ENCODE measurements at regions not wholly inside any gene's neighbourhood (a gene's known extent, or its start where the extent isn't known, plus 50 kb on each side); places are given as distances from the start of the nearest gene placed in this dataset.
"Not testable (repeated sequence)": the region's sequence is repeated elsewhere in the genome, so short reads cannot be mapped to it uniquely, and the experiment has no call there.

DNA sequence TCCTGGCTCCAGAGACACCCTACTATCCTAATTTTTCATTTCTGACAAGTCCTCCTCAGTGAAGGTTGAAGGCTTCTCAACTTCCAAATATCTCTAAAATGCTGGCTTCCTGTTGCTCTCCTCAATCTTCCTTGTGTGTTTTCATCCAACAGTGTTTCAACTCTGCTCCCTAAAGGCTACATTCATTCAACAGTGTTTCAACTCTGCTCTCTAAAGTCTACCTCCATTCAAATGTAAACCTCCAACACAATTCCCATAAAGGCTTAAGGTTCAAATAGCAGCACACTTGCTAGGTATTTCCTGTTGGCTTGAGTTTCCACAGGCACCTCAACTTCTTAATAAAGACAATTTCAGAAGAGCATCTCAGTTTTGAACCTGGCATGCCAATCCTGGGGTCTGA, 164.8 kb downstream of the HINT1 start (continued):
- TF ChIP-seq SIX5 (IDR thresholded peaks at IDR 0.05; ENCODE audit: low read depth, low read length) (no peak), POU5F1 (IDR thresholded peaks at IDR 0.05; ENCODE audit: low read depth, low read length) (no peak), CREB1 (IDR thresholded peaks at IDR 0.05) (no peak), SP1 (IDR thresholded peaks at IDR 0.05; ENCODE audit: low read depth, low read length) (no peak)
- TF ChIP-seq, protein P1, sequence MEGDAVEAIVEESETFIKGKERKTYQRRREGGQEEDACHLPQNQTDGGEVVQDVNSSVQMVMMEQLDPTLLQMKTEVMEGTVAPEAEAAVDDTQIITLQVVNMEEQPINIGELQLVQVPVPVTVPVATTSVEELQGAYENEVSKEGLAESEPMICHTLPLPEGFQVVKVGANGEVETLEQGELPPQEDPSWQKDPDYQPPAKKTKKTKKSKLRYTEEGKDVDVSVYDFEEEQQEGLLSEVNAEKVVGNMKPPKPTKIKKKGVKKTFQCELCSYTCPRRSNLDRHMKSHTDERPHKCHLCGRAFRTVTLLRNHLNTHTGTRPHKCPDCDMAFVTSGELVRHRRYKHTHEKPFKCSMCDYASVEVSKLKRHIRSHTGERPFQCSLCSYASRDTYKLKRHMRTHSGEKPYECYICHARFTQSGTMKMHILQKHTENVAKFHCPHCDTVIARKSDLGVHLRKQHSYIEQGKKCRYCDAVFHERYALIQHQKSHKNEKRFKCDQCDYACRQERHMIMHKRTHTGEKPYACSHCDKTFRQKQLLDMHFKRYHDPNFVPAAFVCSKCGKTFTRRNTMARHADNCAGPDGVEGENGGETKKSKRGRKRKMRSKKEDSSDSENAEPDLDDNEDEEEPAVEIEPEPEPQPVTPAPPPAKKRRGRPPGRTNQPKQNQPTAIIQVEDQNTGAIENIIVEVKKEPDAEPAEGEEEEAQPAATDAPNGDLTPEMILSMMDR (IDR thresholded peaks at IDR 0.05; ENCODE audit: control extremely low read depth in 1 of 3, insufficient read depth in 1 of 3, low read depth in 1 of 3, low read length in 3 of 3) = no peak

- H2BK20ac ChIP-seq (ENCODE audit: low read length); H3K18ac ChIP-seq (ENCODE audit: extremely low read depth, low read length); H2BK5ac ChIP-seq (ENCODE audit: low read depth, low read length); H3K36me3 ChIP-seq (ENCODE audit: control insufficient read depth in 2 of 4, insufficient read depth in 4 of 4, low read length in 3 of 4); H3K4ac ChIP-seq (replicated peaks; ENCODE audit: insufficient read length, low read depth, low read length); H3K23me2 ChIP-seq (ENCODE audit: low read depth, low read length); H3K27me3 ChIP-seq (replicated peaks in 1 of 4; ENCODE audit: control insufficient read depth in 3 of 4, extremely low read depth in 1 of 4, insufficient read depth in 3 of 4, low read length in 3 of 4); H4K20me1 ChIP-seq (replicated peaks in 1 of 2; ENCODE audit: control insufficient read depth in 1 of 2, insufficient read depth in 2 of 2, low read length in 2 of 2); H3K79me1 ChIP-seq (ENCODE audit: low read depth, low read length); H3K9ac ChIP-seq (replicated peaks in 1 of 4; ENCODE audit: extremely low read depth in 1 of 4, low read depth in 3 of 4, low read length in 3 of 4); H3K56ac ChIP-seq (replicated peaks; ENCODE audit: insufficient read length, low read depth, low read length); H3K4me1 ChIP-seq (replicated peaks in 1 of 4; ENCODE audit: control insufficient read depth in 3 of 4, insufficient read depth in 4 of 4, low read length in 3 of 4); H3K27ac ChIP-seq (ENCODE audit: low read depth, low read length); H4K91ac ChIP-seq (replicated peaks; ENCODE audit: insufficient read length, low read length); H3K4me2 ChIP-seq (ENCODE audit: insufficient read depth in 1 of 2, low read depth in 2 of 2, low read length in 2 of 2); POLR2A ChIA-PET (ENCODE audit: partially characterized antibody); DNase-seq (ENCODE audit: low read depth in 1 of 2, low spot score in 2 of 2); H3K79me2 ChIP-seq (ENCODE audit: control insufficient read depth in 1 of 2, insufficient read depth in 2 of 2, low read length in 2 of 2); H2AFZ ChIP-seq (ENCODE audit: low read length); H2BK15ac ChIP-seq (ENCODE audit: low read length); H4K5ac ChIP-seq (ENCODE audit: insufficient read length, low read depth, low read length); H2BK120ac ChIP-seq (replicated peaks; ENCODE audit: low read depth, low read length); H2AK5ac ChIP-seq (ENCODE audit: low read depth, low read length); H3K14ac ChIP-seq (ENCODE audit: insufficient read length); H3K4me3 ChIP-seq (ENCODE audit: extremely low read depth in 1 of 4, insufficient read depth in 2 of 4, low read depth in 3 of 4, low read length in 4 of 4); H2BK12ac ChIP-seq (ENCODE audit: low read depth, low read length); H3K23ac ChIP-seq (ENCODE audit: insufficient read length); H4K8ac ChIP-seq (ENCODE audit: extremely low read depth, insufficient read depth, low read length); H3K9me3 ChIP-seq (ENCODE audit: insufficient read depth in 2 of 2, low read depth in 1 of 2, low read length in 1 of 2): not testable (repeated sequence)
- CTCF ChIA-PET (ENCODE audit: partially characterized antibody) = interaction anchor here (0.6 to 1.2 kb wide), 7 partner anchors 9 to 1608 kb away, joined by 3 to 4 read pairs (median 3); no protein-coding TSS in a partner anchor
- peak; percentile 96 for FAIRE-seq
These were observed 168.3 kb downstream of the HINT1 start for GRCh38 chr5:130996720-130997119.

Data from H1 (cell line).